ENCODE measurements at regions not wholly inside any gene's neighbourhood (a gene's known extent, or its start where the extent isn't known, plus 50 kb on each side); places are given as distances from the start of the nearest gene placed in this dataset.

DNA sequence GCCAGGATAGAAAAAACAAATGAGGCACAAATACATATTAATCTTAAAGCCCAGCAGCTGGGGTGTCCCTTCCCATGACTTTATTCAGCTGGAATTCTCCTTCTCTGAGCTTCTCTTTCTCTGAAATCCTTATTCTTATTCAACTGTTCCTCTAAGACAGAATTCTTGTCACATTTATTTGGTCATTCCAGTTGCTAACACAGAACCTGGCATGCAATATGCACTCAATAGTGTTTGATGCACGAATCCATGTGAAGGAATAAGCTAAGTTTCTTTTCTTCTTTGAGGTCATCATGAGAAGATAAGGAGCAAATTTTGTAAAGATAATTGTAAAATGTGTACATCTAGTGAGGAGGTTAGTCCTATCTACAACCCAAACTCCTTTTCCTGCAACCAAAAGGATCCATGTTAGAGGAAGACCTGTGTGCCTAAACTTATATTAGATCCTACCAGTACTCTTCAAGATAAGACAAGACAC lies 154.2 kb upstream of the KCNMB2 start:
- TF ChIP-seq, protein P1, sequence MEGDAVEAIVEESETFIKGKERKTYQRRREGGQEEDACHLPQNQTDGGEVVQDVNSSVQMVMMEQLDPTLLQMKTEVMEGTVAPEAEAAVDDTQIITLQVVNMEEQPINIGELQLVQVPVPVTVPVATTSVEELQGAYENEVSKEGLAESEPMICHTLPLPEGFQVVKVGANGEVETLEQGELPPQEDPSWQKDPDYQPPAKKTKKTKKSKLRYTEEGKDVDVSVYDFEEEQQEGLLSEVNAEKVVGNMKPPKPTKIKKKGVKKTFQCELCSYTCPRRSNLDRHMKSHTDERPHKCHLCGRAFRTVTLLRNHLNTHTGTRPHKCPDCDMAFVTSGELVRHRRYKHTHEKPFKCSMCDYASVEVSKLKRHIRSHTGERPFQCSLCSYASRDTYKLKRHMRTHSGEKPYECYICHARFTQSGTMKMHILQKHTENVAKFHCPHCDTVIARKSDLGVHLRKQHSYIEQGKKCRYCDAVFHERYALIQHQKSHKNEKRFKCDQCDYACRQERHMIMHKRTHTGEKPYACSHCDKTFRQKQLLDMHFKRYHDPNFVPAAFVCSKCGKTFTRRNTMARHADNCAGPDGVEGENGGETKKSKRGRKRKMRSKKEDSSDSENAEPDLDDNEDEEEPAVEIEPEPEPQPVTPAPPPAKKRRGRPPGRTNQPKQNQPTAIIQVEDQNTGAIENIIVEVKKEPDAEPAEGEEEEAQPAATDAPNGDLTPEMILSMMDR (IDR thresholded peaks at IDR 0.05): no peak
- TF ChIP-seq POLR2A (IDR thresholded peaks at IDR 0.05): no peak

DNA sequence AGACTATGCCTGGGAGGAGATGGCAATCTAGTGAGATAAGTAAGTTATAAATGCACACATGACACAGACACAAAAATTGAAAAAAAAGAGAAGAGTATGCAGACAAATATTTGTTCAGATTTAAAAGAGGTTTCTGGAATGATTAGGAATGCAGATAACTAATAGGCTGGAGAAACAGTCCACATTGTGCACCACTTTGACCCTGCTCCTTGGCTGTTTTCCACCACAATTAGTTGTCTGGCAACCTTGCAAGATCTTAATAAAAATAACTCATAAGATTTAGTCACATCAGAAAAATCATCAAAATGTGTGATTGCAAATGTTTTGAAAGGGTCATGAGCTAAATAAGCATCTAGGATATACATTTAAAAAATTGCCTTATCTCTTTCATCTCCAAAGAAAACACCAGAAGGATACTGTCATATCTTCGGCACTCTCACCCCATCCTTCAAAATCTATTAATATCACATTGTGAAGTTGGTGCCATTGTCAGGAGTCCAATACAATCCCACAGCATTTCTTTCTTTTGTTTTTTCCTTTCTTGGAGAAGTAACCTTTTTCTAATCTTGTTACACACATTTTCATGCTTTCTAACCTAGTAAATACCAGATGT lies 153.7 kb upstream of the KCNMB2 start:
- H3K4me3 ChIP-seq: no peak overlapping the region
- no peaks in the 10 kb centered on the region for H3K27me3 ChIP-seq
- H3K4me1 ChIP-seq (replicated peaks in 1 of 2): peaks cover 19 to 35% of the 10 kb centered on the region in 2 donors
- intact Hi-C loops (cut with DNase I): no loop called here
- no peaks in the 10 kb centered on the region for H3K36me3 ChIP-seq (replicated peaks in 1 of 2)
- H3K9me3 ChIP-seq (replicated peaks in 1 of 3): peaks cover 0 to 4% (median 0%) of the 10 kb centered on the region in 3 donors
- DNase-seq: peak; percentile 23 to 65 (median 35)
- peak overlapping the region in 1 of 5 donors; percentile 35 for H3K27ac ChIP-seq
- no peak for TF ChIP-seq POLR2A (IDR thresholded peaks at IDR 0.05)
- WGBS, 4 donors: 6 to 18% (median 12%) methylated on average over 1 of the region's 1 CpG

More for the DNA sequence above, 154.2 kb upstream of the KCNMB2 start:
- Histone ChIP-seq H3K4me3 (no peak overlapping the region), H3K27ac (peak overlapping the region in 1 of 5 donors; percentile 35), H3K27me3 (no peaks in the 10 kb centered on the region), H3K4me1 (replicated peaks in 1 of 2) (peaks cover 19 to 35% of the 10 kb centered on the region in 2 donors), H3K36me3 (replicated peaks in 1 of 2) (no peaks in the 10 kb centered on the region), H3K9me3 (replicated peaks in 1 of 3) (peaks cover 0 to 4% (median 0%) of the 10 kb centered on the region in 3 donors)
- no peak for DNase-seq
- 58 to 62% (median 60%) methylated on average over 1 of the region's 1 CpG for WGBS, 4 donors
- intact Hi-C loops (cut with DNase I): no loop called here

DNA sequence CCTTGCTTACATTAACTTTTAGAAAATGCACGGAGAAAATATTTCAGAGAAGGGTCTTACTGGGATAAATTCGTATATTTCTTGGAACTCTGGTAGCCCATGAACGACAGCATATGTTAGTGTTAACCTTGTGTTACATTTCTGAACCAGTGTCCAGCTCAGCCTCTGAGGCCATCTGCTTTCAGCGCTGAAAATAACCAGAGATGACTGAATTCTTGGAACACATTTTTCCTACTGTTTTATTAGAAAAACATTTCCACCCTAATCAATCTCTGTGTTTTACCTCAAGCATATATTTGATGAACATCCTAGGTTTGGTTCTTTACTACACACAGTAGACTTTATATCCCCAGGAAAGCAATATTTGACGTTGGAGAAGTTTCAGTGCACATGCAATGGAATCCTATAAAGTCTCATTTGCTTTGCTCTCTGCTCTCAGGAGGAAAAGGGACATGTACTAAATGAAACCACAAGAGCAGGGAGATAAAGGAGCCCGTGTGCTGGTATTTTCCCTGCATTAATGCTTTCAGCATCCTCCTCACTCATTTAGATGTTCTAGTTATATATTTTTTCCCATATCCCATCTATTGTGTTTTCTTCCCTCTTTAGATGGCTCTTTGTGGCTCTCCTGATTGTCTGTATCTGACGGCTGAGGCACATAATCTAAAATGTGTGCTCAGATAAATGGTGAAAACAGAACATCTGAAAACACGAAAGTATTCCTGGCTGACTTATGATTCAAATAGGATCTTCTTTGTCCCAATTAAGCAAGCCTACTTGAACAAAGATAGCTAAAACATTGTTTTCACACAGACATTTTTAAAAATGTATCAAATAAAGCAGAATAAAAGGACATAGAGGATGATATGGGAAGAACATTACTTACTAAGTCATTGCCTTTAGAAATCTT lies 151.7 kb upstream of the KCNMB2 start:
- peaks cover 19 to 35% of the 10 kb centered on the region in 2 donors for H3K4me1 ChIP-seq (replicated peaks in 1 of 2)
- 45 to 49% (median 48%) methylated on average over 8 of the region's 8 CpGs for WGBS, 4 donors
- peaks cover 0 to 4% (median 0%) of the 10 kb centered on the region in 3 donors for H3K9me3 ChIP-seq (replicated peaks in 1 of 3)
- intact Hi-C loops (cut with DNase I): no loop called here
- H3K27ac ChIP-seq: peak overlapping the region in 3 of 5 donors; percentile 3 to 45 (median 37)
- no peaks in the 10 kb centered on the region for H3K36me3 ChIP-seq (replicated peaks in 1 of 2)
- H3K27me3 ChIP-seq: no peaks in the 10 kb centered on the region
- TF ChIP-seq POLR2A (IDR thresholded peaks at IDR 0.05): no peak
- TF ChIP-seq, protein P1 (IDR thresholded peaks at IDR 0.05): no peak
- peak overlapping the region in 1 of 4 donors; percentile 30 for H3K4me3 ChIP-seq
- no peak for DNase-seq

DNA sequence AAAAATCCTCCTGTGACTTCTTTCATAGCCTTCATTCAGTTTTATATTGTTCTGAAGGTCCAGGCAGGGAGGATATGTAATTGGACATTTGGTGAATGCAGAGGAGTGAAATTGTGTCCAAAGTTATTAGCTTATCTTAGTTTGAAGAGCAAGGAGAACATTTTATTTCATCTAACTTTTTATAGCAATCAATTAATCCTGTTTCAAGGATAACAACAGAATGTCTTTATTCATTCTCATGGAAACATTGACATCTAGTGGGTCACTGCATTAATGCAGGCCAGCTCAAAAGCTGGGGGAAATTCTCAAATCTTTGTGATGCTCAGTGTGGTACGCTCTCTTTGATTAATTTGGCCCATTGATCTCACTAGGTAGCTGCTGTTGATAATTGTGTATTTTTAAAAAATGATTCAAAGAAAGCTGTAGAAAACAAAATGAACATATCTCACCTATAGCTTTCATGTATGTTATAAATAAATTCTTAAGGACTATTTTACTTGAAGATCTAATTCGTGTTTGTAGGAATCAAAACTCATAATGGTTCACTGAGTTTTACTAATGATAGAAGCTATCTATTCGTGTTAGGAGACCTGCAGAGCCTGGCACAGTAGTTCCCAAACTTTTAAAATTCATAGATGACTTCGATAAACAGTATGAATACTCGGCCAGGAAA lies 150.8 kb upstream of the KCNMB2 start:
- TF ChIP-seq, protein P1 (IDR thresholded peaks at IDR 0.05): peak; percentile 59 to 95 (median 91)
- no peak for TF ChIP-seq POLR2A (IDR thresholded peaks at IDR 0.05)
- 49 to 54% (median 53%) methylated on average over 5 of the region's 5 CpGs for WGBS, 4 donors
- DNase-seq: peak in 6 of 7 donors; percentile 16 to 71 (median 47)
- intact Hi-C loops (cut with DNase I): no loop called here
- Histone ChIP-seq H3K27me3 (no peaks in the 10 kb centered on the region), H3K36me3 (replicated peaks in 1 of 2) (no peaks in the 10 kb centered on the region), H3K4me3 (peak overlapping the region in 1 of 4 donors; percentile 30), H3K9me3 (replicated peaks in 1 of 3) (peaks cover 0 to 4% (median 0%) of the 10 kb centered on the region in 3 donors), H3K27ac (peak overlapping the region in 3 of 5 donors; percentile 3 to 45 (median 37)), H3K4me1 (replicated peaks in 1 of 2) (peaks cover 19 to 35% of the 10 kb centered on the region in 2 donors)

All from adrenal gland (tissue), 9 donors.